Natural killer cell (primary cell): ENCODE measurements at regions not wholly inside any gene's neighbourhood (a gene's known extent, or its start where the extent isn't known, plus 50 kb on each side); places are given as distances from the start of the nearest gene placed in this dataset.
A peak's percentile ranks its signal among the peaks of the same experiment; 100 is the strongest.

Source experiments
- ATAC-seq, 3 donors: fragments of 150-1000 bp in 2 of 3; fragments of 200-7000 bp in 1 of 3; cut with Tn5 transposase; 1 replicate in 1 of 3; 2 replicates in 2 of 3; pipeline ENCODE4 v1.10.0; 2021; ENCODE audit warnings: mild to moderate bottlenecking in 2 of 3, moderate library complexity in 2 of 3
- DNase-seq, 2 donors: peaks; one replicate each; pipeline versions ENCODE4 v3.0.0 to v3.0.0-alpha.2; 2013 to 2021; ENCODE audit warnings: mixed read lengths in 1 of 2
- H3K27ac ChIP-seq: one replicate; pipeline ENCODE4 v1.5.1; 2013; ENCODE audit warnings: mild to moderate bottlenecking, low read length
- H3K27me3 ChIP-seq: one replicate; pipeline ENCODE4 v1.6.1; 2013; ENCODE audit warnings: low read length; ENCODE audit not compliant: control insufficient read depth, insufficient read depth
- H3K36me3 ChIP-seq: one replicate; pipeline ENCODE4 v1.6.1; 2013; ENCODE audit warnings: low read length; ENCODE audit not compliant: control insufficient read depth, insufficient read depth
- H3K4me1 ChIP-seq: one replicate; pipeline ENCODE4 v1.6.1; 2013; ENCODE audit warnings: low read length; ENCODE audit not compliant: control insufficient read depth, insufficient read depth
- H3K4me3 ChIP-seq: one replicate; pipeline ENCODE4 v1.5.1; 2013; ENCODE audit warnings: low read length
- H3K9me3 ChIP-seq: one replicate; pipeline ENCODE4 v1.6.1; 2013; ENCODE audit warnings: low read length; ENCODE audit not compliant: control insufficient read depth, insufficient read depth
- H3K27ac Mint-ChIP-seq, 2 donors: one replicate each; pipeline ENCODE4 v1.8.0; 2022; ENCODE audit warnings: mild to moderate bottlenecking in 2 of 2, mixed read lengths in 2 of 2, moderate library complexity in 1 of 2
- H3K27me3 Mint-ChIP-seq, 2 donors: one replicate each; pipeline ENCODE4 v1.8.0; 2022; ENCODE audit warnings: low read depth in 2 of 2, mixed read lengths in 2 of 2
- H3K36me3 Mint-ChIP-seq: one replicate; pipeline ENCODE4 v1.8.0; 2022; ENCODE audit warnings: mixed read lengths
- H3K4me1 Mint-ChIP-seq, 2 donors: one replicate each; pipeline ENCODE4 v1.8.0; 2022; ENCODE audit warnings: mixed read lengths in 2 of 2
- H3K4me3 Mint-ChIP-seq: one replicate; pipeline ENCODE4 v1.8.0; 2022; ENCODE audit warnings: mild to moderate bottlenecking, moderate library complexity, mixed read lengths
- H3K9me3 Mint-ChIP-seq, 2 donors: one replicate each; pipeline ENCODE4 v1.8.0; 2022; ENCODE audit warnings: mixed read lengths in 2 of 2
- CTCF ChIP-seq: fragments of 200-600 bp; IDR thresholded peaks from one replicate; pipeline ENCODE4 v1.8.0; 2022; ENCODE audit warnings: antibody characterized with exemption
- WGBS: methylation state at CpG from one replicate; pipeline ENCODE4 v1.1.7; 2013; ENCODE audit warnings: missing lambda C conversion rate; ENCODE audit not compliant: insufficient coverage; 5-methylcytosine and 5-hydroxymethylcytosine counted together
- intact Hi-C: fragments of 100-400 bp; cut with micrococcal nuclease; formaldehyde crosslinking; loops from one replicate; pipeline ENCODE4 v1.14.2; 2022

DNA sequence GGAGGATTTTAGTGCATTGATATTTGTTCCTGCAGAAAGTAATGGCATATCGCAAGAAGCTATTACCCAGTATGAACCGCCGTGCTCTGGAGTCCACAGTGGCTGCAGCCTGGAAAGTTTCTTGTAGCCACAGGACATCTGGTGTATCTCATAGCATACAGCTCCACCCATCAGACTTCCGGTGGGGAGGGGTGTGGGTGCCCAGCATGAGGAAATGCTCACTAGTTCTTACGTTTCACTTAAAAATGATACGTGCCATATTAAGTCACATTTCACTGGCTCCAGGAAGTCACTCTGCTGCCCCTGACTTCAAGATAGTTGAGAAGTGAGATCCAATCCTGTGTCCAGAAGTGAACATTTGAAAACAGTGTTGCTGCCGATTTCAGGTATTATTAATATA is 990.4 kb downstream of the GBE1 start:
- ATAC-seq (peak in 1 of 3 donors; percentile 86), DNase-seq (no peak)
- TF ChIP-seq CTCF = no peak
- WGBS = 71% methylated on average over 7 of the region's 7 CpGs
- intact Hi-C loops = no loop called here
- Mint-ChIP-seq H3K9me3 (peaks cover 2 to 7% of the 10 kb centered on the region in 2 donors), H3K27me3 (no peaks in the 10 kb centered on the region), H3K27ac (peak overlapping the region in 1 of 2 donors; percentile 86), H3K4me3 (peak overlapping the region; percentile 81), H3K36me3 (peaks cover 8% of the 10 kb centered on the region), H3K4me1 (no peaks in the 10 kb centered on the region)
- Histone ChIP-seq H3K4me1 (no peaks in the 10 kb centered on the region), H3K9me3 (no peaks in the 10 kb centered on the region), H3K27ac (no peak overlapping the region), H3K36me3 (no peaks in the 10 kb centered on the region), H3K4me3 (no peak overlapping the region), H3K27me3 (no peaks in the 10 kb centered on the region)

- 93% methylated on average over 37 of the region's 61 CpGs for WGBS
- H3K4me1 ChIP-seq = no peaks in the 10 kb centered on the region
- Mint-ChIP-seq H3K4me3 (peak overlapping the region; percentile 81), H3K27me3 (no peaks in the 10 kb centered on the region), H3K27ac (peak overlapping the region in 1 of 2 donors; percentile 86), H3K36me3 (peaks cover 8% of the 10 kb centered on the region), H3K4me1 (no peaks in the 10 kb centered on the region), H3K9me3 (peaks cover 2 to 7% of the 10 kb centered on the region in 2 donors)
- no peaks in the 10 kb centered on the region for H3K36me3 ChIP-seq
- intact Hi-C loops = no loop called here
- no peak overlapping the region for H3K4me3 ChIP-seq
- ATAC-seq = peak in 1 of 3 donors; percentile 53
- no peak for DNase-seq
- H3K27ac ChIP-seq = no peak overlapping the region
- TF ChIP-seq CTCF = no peak
- H3K9me3 ChIP-seq = no peaks in the 10 kb centered on the region
- H3K27me3 ChIP-seq = no peaks in the 10 kb centered on the region
These were observed 991.1 kb downstream of the GBE1 start for GRCh38 chr3:80770106-80771074.

DNA sequence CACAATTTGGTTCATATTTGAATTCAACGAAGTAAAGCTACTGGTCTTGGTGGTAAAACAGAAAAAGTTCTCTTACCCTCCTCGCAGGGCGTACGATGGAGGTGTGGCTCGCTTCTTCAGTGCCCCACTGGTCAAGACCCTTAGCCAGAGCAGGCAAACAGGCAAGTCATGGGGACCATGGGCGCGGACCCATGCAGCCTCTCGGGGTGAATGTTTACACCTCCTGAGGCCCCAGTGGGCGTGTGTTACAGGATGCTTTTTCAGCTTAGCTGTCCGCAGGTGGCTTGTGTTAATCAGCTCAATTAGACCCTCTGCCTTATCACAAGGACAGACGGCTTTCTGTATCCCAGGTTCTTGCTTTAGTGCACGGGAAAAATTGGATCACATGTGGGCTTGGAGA is 991.8 kb downstream of the GBE1 start:
- Histone ChIP-seq H3K4me3 (no peak overlapping the region), H3K9me3 (no peaks in the 10 kb centered on the region), H3K4me1 (no peaks in the 10 kb centered on the region), H3K27me3 (no peaks in the 10 kb centered on the region), H3K27ac (no peak overlapping the region), H3K36me3 (no peaks in the 10 kb centered on the region)
- Mint-ChIP-seq H3K4me1 (no peaks in the 10 kb centered on the region), H3K4me3 (peak overlapping the region; percentile 81), H3K27me3 (no peaks in the 10 kb centered on the region), H3K27ac (peak overlapping the region in 1 of 2 donors; percentile 53), H3K9me3 (peaks cover 2 to 7% of the 10 kb centered on the region in 2 donors), H3K36me3 (peaks cover 8% of the 10 kb centered on the region)
- WGBS = 87% methylated on average over 12 of the region's 12 CpGs
- TF ChIP-seq CTCF = no peak
- no peak for ATAC-seq
- intact Hi-C loops = no loop called here
- DNase-seq = no peak
